SKM-1 (cell line): ENCODE measurements at regions not wholly inside any gene's neighbourhood (a gene's known extent, or its start where the extent isn't known, plus 50 kb on each side); places are given as distances from the start of the nearest gene placed in this dataset.

Experiments used
- DNase-seq: peaks from one replicate; lab custom pipeline; 2025; ENCODE audit not compliant: unreplicated experiment; lab: John Stamatoyannopoulos, UW

- no peak for DNase-seq
These were observed 86.1 kb upstream of the NFIB start for GRCh38 chr9:14399756-14400657.

- no peak for DNase-seq
These were observed 84.5 kb upstream of the NFIB start for GRCh38 chr9:14398473-14398872.

DNA sequence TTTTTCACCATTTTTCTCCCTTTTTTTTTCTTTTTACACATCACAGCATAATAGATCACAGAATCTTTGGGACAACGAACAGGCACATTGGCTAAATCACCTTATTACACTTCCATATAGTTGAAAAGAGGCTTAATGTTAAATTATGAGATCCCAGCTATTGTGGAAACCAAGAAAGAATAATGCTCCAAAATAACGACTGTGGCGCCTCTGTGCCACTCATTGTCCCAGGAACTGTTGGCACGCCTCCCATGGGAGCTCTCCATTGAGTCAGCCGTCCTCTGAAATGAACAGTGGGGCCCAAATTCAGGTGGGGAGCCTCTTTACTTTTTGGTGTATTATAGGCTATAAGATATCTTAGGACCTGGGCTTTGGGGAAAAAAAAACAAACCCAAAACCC is 82.2 kb upstream of the NFIB start:
- no peak for DNase-seq

GRCh38 chr9:14395317-14396082 is 81.6 kb upstream of the NFIB start:
- DNase-seq, result no peak

- no peak for DNase-seq
These were observed 79.5 kb upstream of the NFIB start for GRCh38 chr9:14393418-14393817.

DNA sequence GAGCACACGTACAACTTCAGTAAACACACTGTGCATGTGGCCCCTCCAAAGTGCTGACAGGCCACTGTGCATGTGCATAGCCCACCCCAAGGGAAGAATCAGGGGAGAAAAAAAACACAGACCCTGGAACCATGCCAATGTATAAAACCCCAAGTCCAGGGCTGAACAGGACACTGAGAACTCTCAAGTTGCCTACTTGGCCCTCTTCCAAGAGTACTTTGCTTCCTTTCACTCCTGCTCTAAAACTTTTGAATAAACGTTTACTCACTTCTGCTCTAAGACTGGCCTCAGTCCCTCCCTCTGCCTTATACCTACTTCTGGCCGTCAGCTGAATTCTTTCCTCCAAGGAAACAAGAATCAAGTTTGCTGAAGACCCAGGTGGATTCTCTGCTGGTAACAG is 77.7 kb upstream of the NFIB start:
- DNase-seq, result no peak

DNA sequence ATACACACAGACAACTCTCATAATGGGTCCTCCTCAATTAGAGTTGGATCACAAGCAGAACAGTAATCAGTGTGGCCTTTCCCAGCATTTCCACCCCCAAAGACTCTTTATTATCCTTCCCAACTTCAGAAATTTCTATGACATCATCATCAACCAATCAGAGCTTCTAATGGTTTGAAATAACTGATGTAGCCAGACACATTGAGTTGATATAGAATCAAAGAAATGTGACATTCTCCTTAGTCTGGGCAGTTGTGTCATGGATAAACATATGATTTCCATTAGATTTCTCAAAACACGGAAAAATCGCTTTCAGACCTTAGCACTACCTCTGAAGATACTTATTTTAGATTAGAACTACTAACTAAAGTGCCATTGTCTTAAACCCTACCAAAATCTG is 75.7 kb upstream of the NFIB start:
- DNase-seq, result no peak

DNA sequence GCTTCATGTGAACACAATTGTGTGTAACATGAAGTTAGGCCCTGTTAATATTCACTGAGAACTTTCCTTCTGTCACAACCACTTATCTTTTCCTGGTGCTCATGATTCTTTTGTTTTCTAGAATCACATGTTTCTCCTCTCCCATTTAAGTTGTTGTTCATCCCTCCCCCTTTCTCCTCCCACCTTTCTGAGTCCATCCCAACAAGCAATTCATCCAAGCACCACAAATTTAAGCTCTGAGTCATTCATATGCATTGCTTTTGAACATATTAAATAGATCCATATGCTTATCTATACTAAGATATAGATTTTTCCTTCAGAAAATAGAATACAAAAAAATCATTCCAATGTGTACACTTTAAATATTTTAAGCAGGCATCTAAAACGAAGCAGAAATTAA is 75.2 kb upstream of the NFIB start:
- no peak for DNase-seq

- no peak for DNase-seq
These were observed 69.8 kb upstream of the NFIB start for GRCh38 chr9:14383773-14384172.

DNA sequence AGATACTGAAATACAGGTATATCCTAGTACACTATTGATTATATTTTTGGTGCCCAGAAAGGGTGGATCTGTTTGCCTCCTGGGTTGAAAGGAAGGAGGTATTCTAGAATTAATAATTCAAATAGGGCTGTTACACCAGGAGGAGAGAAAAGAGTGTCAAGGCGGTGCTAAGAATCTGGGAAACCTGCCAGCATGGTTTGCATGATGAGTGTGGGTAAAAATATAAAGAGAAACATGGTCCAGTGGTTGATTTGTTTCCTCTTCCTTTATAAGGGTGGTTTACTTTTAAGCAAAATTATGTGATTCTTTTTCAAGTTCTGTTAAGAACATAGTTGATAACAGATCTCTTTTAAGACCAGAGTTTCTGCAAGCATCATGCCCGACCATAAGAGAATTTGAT is 69.4 kb upstream of the NFIB start:
- DNase-seq, result no peak

DNA sequence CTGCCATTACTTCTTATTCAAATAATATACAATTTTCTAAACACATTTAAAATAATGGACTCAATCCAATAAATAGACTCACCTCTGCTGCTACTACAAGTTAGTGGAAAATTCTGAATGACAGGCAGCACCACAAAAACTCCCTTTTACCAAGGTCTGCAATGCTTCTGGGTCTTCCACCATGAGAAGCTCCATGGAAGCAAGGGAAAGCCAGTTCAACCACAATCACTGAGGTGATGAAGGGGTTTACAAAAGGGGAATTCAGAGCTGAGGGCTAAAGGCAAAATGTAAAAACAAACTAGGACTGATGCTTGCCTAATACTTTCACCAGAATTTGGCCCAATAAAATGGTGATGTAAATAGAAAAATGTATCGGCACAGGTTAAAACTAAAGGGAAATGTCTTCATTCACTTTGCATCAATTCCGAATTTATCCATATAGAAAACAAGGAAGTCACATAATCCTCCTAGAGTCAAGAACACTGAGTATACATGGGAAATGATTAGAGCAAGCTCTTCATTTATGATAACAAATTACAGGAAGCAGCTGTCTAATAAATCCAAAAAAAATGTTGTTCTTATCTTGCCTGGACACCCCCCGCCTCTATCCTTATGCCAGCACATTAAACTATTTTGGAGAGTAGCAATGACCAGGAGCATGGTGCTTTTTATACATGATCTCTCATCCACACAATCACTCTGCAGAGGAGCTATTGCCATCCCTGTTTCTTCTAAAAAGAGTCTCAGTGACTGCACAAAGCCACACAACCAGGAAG is 66.3 kb upstream of the NFIB start:
- DNase-seq, result no peak

DNA sequence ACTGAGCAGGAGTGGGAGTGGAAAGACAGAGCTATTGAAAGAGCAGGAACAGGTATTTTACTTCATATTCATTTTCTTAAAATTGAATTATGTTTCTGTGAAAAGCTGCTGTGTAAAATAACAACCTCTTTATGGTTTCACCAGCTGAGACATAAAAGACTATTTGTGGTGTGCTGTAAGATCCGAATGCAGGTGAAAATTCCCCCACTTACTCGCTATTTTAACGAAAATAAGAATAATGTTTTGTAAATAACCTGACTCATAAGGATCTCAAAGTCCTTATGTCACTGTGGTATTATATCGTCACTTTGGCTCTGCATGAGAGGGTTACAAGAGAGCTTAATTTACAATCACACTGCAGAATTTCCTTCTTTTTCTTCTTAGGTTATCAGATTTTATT is 65.3 kb upstream of the NFIB start:
- DNase-seq, result no peak

- DNase-seq, result no peak
These were observed 59.8 kb upstream of the NFIB start for GRCh38 chr9:14373706-14374105.

GRCh38 chr9:14373336-14373666 is 59.4 kb upstream of the NFIB start:
- DNase-seq, result no peak

DNA sequence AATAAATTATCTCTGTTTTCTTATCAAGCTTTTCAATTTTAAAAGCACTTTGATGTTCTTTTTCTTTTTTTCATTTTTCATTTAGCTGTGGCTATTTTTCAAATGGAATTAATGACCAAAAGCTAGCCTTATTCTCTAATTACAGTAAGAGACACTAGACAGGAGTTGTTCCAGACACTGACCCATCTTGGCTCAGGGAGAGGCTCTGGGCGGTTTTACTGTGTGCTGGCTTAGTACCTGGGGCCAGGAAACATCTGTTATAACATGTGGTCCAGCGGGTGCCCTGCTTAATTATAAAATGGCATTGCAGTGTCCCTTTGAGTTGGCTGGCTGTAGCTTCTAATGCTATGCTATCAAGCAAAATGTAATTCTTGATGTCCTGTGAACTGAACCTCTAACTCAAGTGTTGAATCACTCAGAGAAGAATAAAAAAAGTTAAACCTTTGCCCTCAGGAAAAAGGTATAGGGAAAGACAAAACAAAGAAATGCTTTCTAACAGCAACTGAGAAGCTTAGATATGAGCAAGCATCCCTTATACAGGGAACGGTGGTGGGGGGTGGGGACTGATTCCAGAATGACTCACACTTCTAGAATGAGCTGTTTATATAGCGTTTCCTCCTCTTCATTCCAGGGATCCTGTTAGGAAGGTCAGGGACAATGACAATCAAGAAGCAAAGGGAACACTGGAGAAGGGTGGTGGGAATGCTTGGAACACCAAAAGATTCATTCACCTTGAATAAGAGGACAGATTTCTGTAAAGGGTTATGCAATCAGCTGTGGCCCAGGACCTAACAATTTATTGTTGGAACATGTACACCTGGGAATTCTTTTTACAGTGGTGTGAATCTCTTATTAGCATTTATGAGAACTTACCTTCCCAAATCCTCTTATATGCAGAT is 58.7 kb upstream of the NFIB start:
- DNase-seq, result no peak

DNA sequence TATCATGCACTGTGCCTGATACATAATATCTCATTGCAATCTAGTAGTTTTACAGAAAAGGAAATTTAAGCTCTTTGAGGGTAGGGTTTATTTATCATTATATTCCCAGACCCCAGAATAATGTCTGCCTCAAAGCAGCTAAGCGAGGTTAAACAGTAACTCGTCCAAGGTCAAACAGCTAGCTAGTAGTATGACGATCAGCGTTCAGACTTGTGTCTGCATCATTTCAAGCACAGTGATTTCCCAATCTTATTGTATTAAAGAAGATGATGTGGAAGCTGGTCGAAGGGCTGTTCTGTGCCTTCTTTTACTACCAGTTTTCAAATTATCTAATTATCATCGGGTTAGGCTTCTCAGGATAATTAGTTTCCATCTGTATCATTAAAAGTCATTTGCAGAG is 55.1 kb upstream of the NFIB start:
- DNase-seq, result no peak

GRCh38 chr9:14366076-14366475 is 52.1 kb upstream of the NFIB start:
- DNase-seq, result no peak

- no peak for DNase-seq
These were observed 51.7 kb upstream of the NFIB start for GRCh38 chr9:14365670-14366069.
